Breast epithelium (tissue), 3 donors: ENCODE measurements at regions not wholly inside any gene's neighbourhood (a gene's known extent, or its start where the extent isn't known, plus 50 kb on each side); places are given as distances from the start of the nearest gene placed in this dataset.

Experiments
- CTCF ChIP-seq, 3 donors: fragments of 450-650 bp; IDR thresholded peaks; one replicate each; pipeline ENCODE4 v1.5.1; 2016 to 2017; ENCODE audit warnings: antibody characterized with exemption in 3 of 3, mild to moderate bottlenecking in 3 of 3, moderate library complexity in 3 of 3
- POLR2AphosphoS5 ChIP-seq, 3 donors: sonication (generic); formaldehyde crosslinking; IDR thresholded peaks; one replicate each; pipeline ENCODE4 v1.6.1; 2017; ENCODE audit warnings: antibody characterized with exemption in 3 of 3

- no peak for TF ChIP-seq CTCF (IDR thresholded peaks at IDR 0.05)
- no peak for TF ChIP-seq POLR2AphosphoS5 (IDR thresholded peaks at IDR 0.05)
Measured at GRCh38 chr12:46100551-46101484, 110.4 kb upstream of the SCAF11 start.
